Smooth muscle cell (in vitro differentiated cells): ENCODE measurements at regions not wholly inside any gene's neighbourhood (a gene's known extent, or its start where the extent isn't known, plus 50 kb on each side); places are given as distances from the start of the nearest gene placed in this dataset.
A peak's percentile ranks its signal among the peaks of the same experiment; 100 is the strongest.

Experiments used
- DNase-seq: peaks from one replicate; lab custom pipeline; 2025; ENCODE audit not compliant: unreplicated experiment; lab: John Stamatoyannopoulos, UW
- H2AFZ ChIP-seq: fragments of 200-600 bp; sonication (generic); 2 replicates; pipeline ENCODE4 v1.6.0; 2016; ENCODE audit warnings: antibody characterized with exemption, low read depth, mild to moderate bottlenecking
- H3F3A ChIP-seq: fragments of 200-600 bp; sonication (generic); 2 replicates; pipeline ENCODE4 v1.6.0; 2017; ENCODE audit warnings: antibody characterized with exemption, low read depth
- H3K27ac ChIP-seq: fragments of 200-600 bp; sonication (generic); 2 replicates; pipeline ENCODE4 v1.5.1; 2016; ENCODE audit warnings: low read depth, mild to moderate bottlenecking
- H3K27me3 ChIP-seq: fragments of 200-600 bp; sonication (generic); 2 replicates; pipeline ENCODE4 v1.6.1; 2016; ENCODE audit warnings: low read depth, mild to moderate bottlenecking
- H3K36me3 ChIP-seq: fragments of 200-600 bp; sonication (generic); 2 replicates; pipeline ENCODE4 v1.5.1; 2016; ENCODE audit warnings: low read depth
- H3K4me1 ChIP-seq: fragments of 200-600 bp; sonication (generic); 2 replicates; pipeline ENCODE4 v1.5.1; 2016; ENCODE audit warnings: low read depth
- H3K4me2 ChIP-seq: fragments of 200-600 bp; sonication (generic); 2 replicates; pipeline ENCODE4 v1.6.0; 2016; ENCODE audit warnings: mild to moderate bottlenecking
- H3K4me3 ChIP-seq: fragments of 200-600 bp; sonication (generic); 2 replicates; pipeline ENCODE4 v1.5.1; 2016; ENCODE audit warnings: mild to moderate bottlenecking
- H3K79me2 ChIP-seq: fragments of 200-600 bp; sonication (generic); 2 replicates; pipeline ENCODE4 v1.6.0; 2016; ENCODE audit warnings: low read depth, mild to moderate bottlenecking
- H3K9ac ChIP-seq: fragments of 200-600 bp; sonication (generic); 2 replicates; pipeline ENCODE4 v1.6.0; 2016; ENCODE audit warnings: low read depth
- H3K9me3 ChIP-seq: fragments of 200-600 bp; sonication (generic); replicated peaks from 2 replicates; pipeline ENCODE4 v1.5.1; 2016; ENCODE audit warnings: low read depth
- H4K20me1 ChIP-seq: fragments of 200-600 bp; sonication (generic); 2 replicates; pipeline ENCODE4 v1.6.0; 2016; ENCODE audit warnings: low read depth
- WGBS: methylation state at CpG from one replicate; pipeline ENCODE4 v1.1.7; 2016; ENCODE audit warnings: low lambda C conversion rate; 5-methylcytosine and 5-hydroxymethylcytosine counted together
- TF ChIP-seq, protein P1 (sequence below): fragments of 200-600 bp; sonication (generic); IDR thresholded peaks from 2 replicates; pipeline ENCODE4 v1.5.1; 2017; ENCODE audit warnings: borderline replicate concordance, mild to moderate bottlenecking, antibody characterized with exemption; ENCODE audit not compliant: insufficient read depth, poor library complexity, severe bottlenecking

DNA sequence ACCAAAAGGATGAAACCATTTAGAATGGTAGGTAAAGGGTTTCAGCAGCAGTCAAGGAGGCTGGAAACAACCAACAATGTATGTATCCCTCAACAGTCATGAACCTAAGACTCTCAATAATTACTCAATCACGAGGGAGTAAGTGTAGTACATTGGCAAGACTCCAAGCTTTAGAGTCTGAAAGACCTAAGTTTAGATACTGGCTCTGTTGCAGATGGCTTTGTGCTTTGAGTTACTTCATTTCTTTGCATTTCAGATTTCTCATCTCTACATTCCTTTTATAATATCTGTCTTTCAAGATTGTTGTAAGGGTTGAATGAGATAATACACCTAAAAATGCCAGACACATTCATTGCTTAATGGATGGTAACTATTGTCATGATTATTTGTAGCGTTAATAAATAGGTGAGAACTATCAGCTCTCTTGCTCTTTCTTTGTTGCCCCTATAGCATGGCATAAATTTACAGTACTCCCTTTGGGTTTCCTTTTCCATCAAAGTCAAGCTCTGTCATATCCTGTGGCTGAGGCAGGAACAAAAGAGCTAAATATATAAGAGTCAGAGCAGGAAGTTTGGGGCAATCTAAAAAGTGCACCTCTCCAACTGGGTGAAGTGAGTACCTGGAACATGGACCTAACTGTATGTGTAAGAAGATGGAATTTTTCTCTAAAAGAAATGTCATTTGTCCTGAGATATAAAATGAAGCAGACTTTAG lies 228.2 kb upstream of the ZC3H12C start:
- H3F3A ChIP-seq: peaks cover 8% of the 10 kb centered on the region
- H3K4me3 ChIP-seq: no peak overlapping the region
- H3K4me1 ChIP-seq: peaks cover 13% of the 10 kb centered on the region
- H4K20me1 ChIP-seq: no peaks in the 10 kb centered on the region
- H3K36me3 ChIP-seq: no peaks in the 10 kb centered on the region
- WGBS: 46% methylated on average over 2 of the region's 2 CpGs
- H3K9me3 ChIP-seq: no peaks in the 10 kb centered on the region
- peak overlapping the region; percentile 23 for H3K4me2 ChIP-seq
- no peaks in the 10 kb centered on the region for H3K27me3 ChIP-seq
- H3K9ac ChIP-seq: no peak overlapping the region
- peak overlapping the region; percentile 2 for H2AFZ ChIP-seq
- no peaks in the 10 kb centered on the region for H3K79me2 ChIP-seq
- DNase-seq: no peak
- peak overlapping the region; percentile 84 for H3K27ac ChIP-seq
- TF ChIP-seq, protein P1, sequence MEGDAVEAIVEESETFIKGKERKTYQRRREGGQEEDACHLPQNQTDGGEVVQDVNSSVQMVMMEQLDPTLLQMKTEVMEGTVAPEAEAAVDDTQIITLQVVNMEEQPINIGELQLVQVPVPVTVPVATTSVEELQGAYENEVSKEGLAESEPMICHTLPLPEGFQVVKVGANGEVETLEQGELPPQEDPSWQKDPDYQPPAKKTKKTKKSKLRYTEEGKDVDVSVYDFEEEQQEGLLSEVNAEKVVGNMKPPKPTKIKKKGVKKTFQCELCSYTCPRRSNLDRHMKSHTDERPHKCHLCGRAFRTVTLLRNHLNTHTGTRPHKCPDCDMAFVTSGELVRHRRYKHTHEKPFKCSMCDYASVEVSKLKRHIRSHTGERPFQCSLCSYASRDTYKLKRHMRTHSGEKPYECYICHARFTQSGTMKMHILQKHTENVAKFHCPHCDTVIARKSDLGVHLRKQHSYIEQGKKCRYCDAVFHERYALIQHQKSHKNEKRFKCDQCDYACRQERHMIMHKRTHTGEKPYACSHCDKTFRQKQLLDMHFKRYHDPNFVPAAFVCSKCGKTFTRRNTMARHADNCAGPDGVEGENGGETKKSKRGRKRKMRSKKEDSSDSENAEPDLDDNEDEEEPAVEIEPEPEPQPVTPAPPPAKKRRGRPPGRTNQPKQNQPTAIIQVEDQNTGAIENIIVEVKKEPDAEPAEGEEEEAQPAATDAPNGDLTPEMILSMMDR: no peak

DNA sequence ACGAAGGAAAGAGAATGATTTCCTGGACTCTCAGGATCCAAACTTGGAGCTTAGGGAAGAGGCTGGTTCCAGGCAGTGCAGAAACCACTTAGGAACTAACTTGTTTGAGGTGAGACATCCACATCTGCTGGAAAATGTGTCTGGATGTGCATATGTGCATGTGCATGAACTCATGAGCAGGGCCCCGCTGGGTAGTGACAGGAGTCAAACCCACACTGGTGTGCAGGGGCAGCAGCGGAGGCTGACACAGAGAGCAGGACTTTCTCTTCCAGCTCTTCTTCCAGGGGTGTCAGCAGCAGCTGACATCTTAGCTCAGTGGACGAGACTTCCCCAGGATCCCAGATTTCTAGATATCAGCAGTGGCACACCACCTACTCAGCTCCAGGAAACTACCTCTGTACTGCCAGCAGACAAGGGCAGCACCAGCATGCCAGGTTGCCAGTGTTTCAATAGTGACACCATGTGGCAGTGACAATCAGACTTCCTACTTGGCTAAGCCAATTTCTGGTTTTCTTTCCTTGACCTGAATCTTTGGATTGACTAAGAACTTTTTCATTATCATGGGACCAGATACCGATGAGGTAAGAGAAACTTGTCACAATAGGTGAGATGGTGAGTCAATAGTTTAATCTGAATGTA lies 227.5 kb upstream of the ZC3H12C start:
- H3K27ac ChIP-seq: peak overlapping the region; percentile 84
- no peaks in the 10 kb centered on the region for H3K79me2 ChIP-seq
- no peaks in the 10 kb centered on the region for H3K9me3 ChIP-seq
- H2AFZ ChIP-seq: no peak overlapping the region
- DNase-seq: no peak
- 92% methylated on average over 5 of the region's 5 CpGs for WGBS
- peaks cover 13% of the 10 kb centered on the region for H3K4me1 ChIP-seq
- TF ChIP-seq, protein P1: no peak
- H3F3A ChIP-seq: peaks cover 8% of the 10 kb centered on the region
- H4K20me1 ChIP-seq: no peaks in the 10 kb centered on the region
- no peak overlapping the region for H3K9ac ChIP-seq
- H3K27me3 ChIP-seq: no peaks in the 10 kb centered on the region
- H3K4me3 ChIP-seq: no peak overlapping the region
- H3K4me2 ChIP-seq: no peak overlapping the region
- H3K36me3 ChIP-seq: no peaks in the 10 kb centered on the region

DNA sequence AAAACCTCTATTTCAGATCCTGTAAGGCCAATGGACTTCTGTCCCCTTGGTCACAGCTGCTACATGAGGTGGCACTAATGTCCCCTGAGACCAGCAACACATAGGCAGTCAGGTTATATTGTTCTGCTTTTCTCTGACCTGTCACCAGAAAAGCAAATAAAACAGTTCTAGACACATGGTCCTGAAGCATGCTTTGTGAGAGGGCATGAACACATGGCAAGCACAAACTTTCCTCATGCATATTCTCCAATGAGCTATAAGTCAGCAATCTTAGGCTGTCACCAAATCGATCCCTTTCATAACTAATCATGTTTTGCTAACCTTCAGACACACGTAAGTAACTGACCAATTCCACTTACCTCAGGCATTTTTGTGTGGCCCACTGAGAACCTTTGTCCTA lies 225.4 kb upstream of the ZC3H12C start:
- H3K4me2 ChIP-seq: no peak overlapping the region
- no peak overlapping the region for H3K4me3 ChIP-seq
- no peak overlapping the region for H3K27ac ChIP-seq
- TF ChIP-seq, protein P1: no peak
- no peaks in the 10 kb centered on the region for H3K27me3 ChIP-seq
- no peaks in the 10 kb centered on the region for H3K79me2 ChIP-seq
- peaks cover 8% of the 10 kb centered on the region for H3F3A ChIP-seq
- no peak overlapping the region for H3K9ac ChIP-seq
- no peak for DNase-seq
- WGBS: 95% methylated on average over 2 of the region's 2 CpGs
- H2AFZ ChIP-seq: no peak overlapping the region
- H3K36me3 ChIP-seq: no peaks in the 10 kb centered on the region
- peaks cover 13% of the 10 kb centered on the region for H3K4me1 ChIP-seq
- H4K20me1 ChIP-seq: no peaks in the 10 kb centered on the region
- H3K9me3 ChIP-seq: no peaks in the 10 kb centered on the region
